Left renal cortex interstitium (tissue), 4 donors: ENCODE measurements at regions not wholly inside any gene's neighbourhood (a gene's known extent, or its start where the extent isn't known, plus 50 kb on each side); places are given as distances from the start of the nearest gene placed in this dataset.
"Not testable (repeated sequence)": the region's sequence is repeated elsewhere in the genome, so short reads cannot be mapped to it uniquely, and the experiment has no call there.

Experiments used
- DNase-seq, 4 donors: peaks; one replicate each; pipeline ENCODE4 v3.0.0-alpha.2; 2013; ENCODE audit warnings: low read depth in 4 of 4, low spot score in 2 of 4, missing footprints in 1 of 4

- DNase-seq = no peak
These were observed 274.4 kb upstream of the CCDC179 start for GRCh38 chr11:23134627-23135026.

GRCh38 chr11:23138761-23139160, 278.5 kb upstream of the CCDC179 start:
- DNase-seq = peak in 1 of 4 donors; percentile 19

GRCh38 chr11:23143022-23143421, 282.7 kb upstream of the CCDC179 start:
- no peak for DNase-seq

- DNase-seq = no peak
These were observed 291.5 kb upstream of the CCDC179 start for GRCh38 chr11:23151819-23152218.

GRCh38 chr11:23155503-23155902, 295.2 kb upstream of the CCDC179 start:
- DNase-seq = no peak

GRCh38 chr11:23164022-23164421, 303.7 kb upstream of the CCDC179 start:
- DNase-seq = no peak

GRCh38 chr11:23166376-23166775, 306.1 kb upstream of the CCDC179 start:
- DNase-seq = no peak

GRCh38 chr11:23179609-23180008, 319.3 kb upstream of the CCDC179 start:
- DNase-seq = no peak

GRCh38 chr11:23181022-23181807, 320.9 kb upstream of the CCDC179 start:
- DNase-seq = no peak

GRCh38 chr11:23192256-23192655, 332.0 kb upstream of the CCDC179 start:
- no peak for DNase-seq

- DNase-seq = no peak
These were observed 341.8 kb upstream of the CCDC179 start for GRCh38 chr11:23201936-23202522.

GRCh38 chr11:23202611-23203010, 342.3 kb upstream of the CCDC179 start:
- no peak for DNase-seq

- no peak for DNase-seq
These were observed 345.0 kb upstream of the CCDC179 start for GRCh38 chr11:23205156-23205871.

- no peak for DNase-seq
These were observed 346.6 kb upstream of the CCDC179 start for GRCh38 chr11:23206741-23207336.

GRCh38 chr11:23211221-23211620, 350.9 kb upstream of the CCDC179 start:
- DNase-seq = no peak

- no peak for DNase-seq
These were observed 352.5 kb upstream of the CCDC179 start for GRCh38 chr11:23212807-23213206.

- no peak for DNase-seq
These were observed 356.8 kb upstream of the CCDC179 start for GRCh38 chr11:23217072-23217471.

GRCh38 chr11:23220086-23220485, 359.8 kb upstream of the CCDC179 start:
- DNase-seq = not testable (repeated sequence)

GRCh38 chr11:23221366-23221765, 361.1 kb upstream of the CCDC179 start:
- no peak for DNase-seq

- DNase-seq = no peak
These were observed 366.2 kb upstream of the CCDC179 start for GRCh38 chr11:23226331-23227077.

GRCh38 chr11:23227078-23227445, 366.8 kb upstream of the CCDC179 start:
- no peak for DNase-seq
